HUDEP-2 (cell line): ENCODE measurements at regions not wholly inside any gene's neighbourhood (a gene's known extent, or its start where the extent isn't known, plus 50 kb on each side); places are given as distances from the start of the nearest gene placed in this dataset.

ENCODE experiments used
- DNase-seq, 76 experiments: peaks; one replicate each; lab custom pipeline; 2025; ENCODE audit not compliant: unreplicated experiment in 76 of 76; lab: John Stamatoyannopoulos, UW

GRCh38 chr4:168028568-168028967, 63.8 kb upstream of the ANXA10 start:
- DNase-seq, result no peak

DNA sequence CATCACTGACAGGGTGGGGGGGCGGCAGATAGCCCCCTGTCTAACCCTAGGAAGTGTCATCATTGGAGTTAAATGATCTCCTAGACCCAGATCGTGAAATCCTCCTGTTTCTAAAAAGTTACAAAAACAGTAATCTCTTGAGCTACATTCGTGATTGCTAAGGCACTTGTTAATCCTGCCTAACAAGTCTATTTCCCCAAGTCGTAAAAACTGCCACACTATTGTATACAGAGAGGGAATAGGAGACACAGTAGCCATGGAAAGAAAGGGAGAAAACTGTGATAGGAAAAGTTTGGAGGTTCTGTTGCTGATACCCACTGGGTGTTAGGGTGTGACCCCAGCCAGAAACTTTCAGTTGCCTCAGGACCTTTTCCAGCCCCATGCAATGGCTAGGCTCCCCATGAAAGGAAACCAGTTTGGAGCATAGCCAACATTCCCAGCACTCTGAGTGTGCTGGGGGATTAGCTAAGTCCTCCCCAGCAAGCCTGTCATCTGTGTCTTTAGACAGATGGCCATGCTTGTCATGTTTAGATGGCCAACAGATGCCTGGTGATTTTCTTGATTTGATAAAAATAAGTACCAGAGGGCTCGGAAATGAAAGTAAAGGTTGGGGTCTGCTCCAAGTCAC, 63.3 kb upstream of the ANXA10 start:
- DNase-seq, result no peak

DNA sequence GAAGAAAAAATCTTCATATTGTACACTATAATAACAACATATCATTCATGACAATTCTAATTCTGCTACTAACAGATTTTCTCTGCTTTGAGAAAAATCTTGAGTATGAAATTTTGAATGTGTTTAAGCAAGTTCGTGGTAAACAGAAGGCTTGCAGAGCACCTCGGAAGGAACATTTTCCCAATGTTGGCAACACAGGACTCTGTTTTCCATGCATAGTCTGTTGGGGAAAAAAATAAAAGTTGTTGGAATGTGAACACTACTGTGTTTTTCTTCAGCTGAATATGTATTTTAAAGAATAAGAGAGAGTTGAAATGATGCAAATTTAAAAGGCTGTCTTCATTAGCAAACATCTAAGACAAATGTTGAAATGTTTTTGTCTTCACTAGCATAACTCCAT, 54.7 kb upstream of the ANXA10 start:
- DNase-seq, result no peak

- DNase-seq, result no peak
Measured at GRCh38 chr4:168039593-168039992, 52.7 kb upstream of the ANXA10 start.
